ENCODE measurements at regions not wholly inside any gene's neighbourhood (a gene's known extent, or its start where the extent isn't known, plus 50 kb on each side); places are given as distances from the start of the nearest gene placed in this dataset.

GRCh38 chr6:91317247-91317835 is 730.5 kb upstream of the MAP3K7 start:
- ATAC-seq (replicated peaks), result no peak
- Mint-ChIP-seq H3K27me3 (no peaks in the 10 kb centered on the region), H3K9me3 (peaks cover 0 to 1% of the 10 kb centered on the region in 2 donors), H3K4me1 (ENCODE audit: low read depth in 2 of 2) (no peaks in the 10 kb centered on the region), H3K36me3 (ENCODE audit: insufficient read depth) (no peaks in the 10 kb centered on the region), H3K4me3 (no peak overlapping the region), H3K27ac (no peak overlapping the region)
- DNase-seq, result no peak

- Mint-ChIP-seq H3K27me3 (no peaks in the 10 kb centered on the region), H3K27ac (no peak overlapping the region), H3K9me3 (peaks cover 1 to 15% of the 10 kb centered on the region in 2 donors), H3K4me1 (ENCODE audit: low read depth in 2 of 2) (no peaks in the 10 kb centered on the region), H3K36me3 (ENCODE audit: insufficient read depth) (no peaks in the 10 kb centered on the region), H3K4me3 (no peak overlapping the region)
- DNase-seq, result no peak
- ATAC-seq (replicated peaks), result no peak
These were observed 723.3 kb upstream of the MAP3K7 start for GRCh38 chr6:91310178-91310577.

- Mint-ChIP-seq H3K4me3 (no peak overlapping the region), H3K4me1 (ENCODE audit: low read depth in 2 of 2) (no peaks in the 10 kb centered on the region), H3K27ac (no peak overlapping the region), H3K27me3 (no peaks in the 10 kb centered on the region), H3K9me3 (peaks cover 4 to 15% of the 10 kb centered on the region in 2 donors), H3K36me3 (ENCODE audit: insufficient read depth) (no peaks in the 10 kb centered on the region)
- DNase-seq, result no peak
- no peak for ATAC-seq (replicated peaks)
These were observed 718.9 kb upstream of the MAP3K7 start for GRCh38 chr6:91305755-91306154.

- ATAC-seq (replicated peaks) (no peak), DNase-seq (no peak)
- Mint-ChIP-seq H3K27ac (no peak overlapping the region), H3K4me3 (no peak overlapping the region), H3K4me1 (ENCODE audit: low read depth in 2 of 2) (no peaks in the 10 kb centered on the region), H3K9me3 (peaks cover 3 to 6% of the 10 kb centered on the region in 2 donors), H3K27me3 (no peaks in the 10 kb centered on the region), H3K36me3 (ENCODE audit: insufficient read depth) (no peaks in the 10 kb centered on the region)
These were observed 717.6 kb upstream of the MAP3K7 start for GRCh38 chr6:91304521-91304920.

GRCh38 chr6:91303326-91303725 is 716.5 kb upstream of the MAP3K7 start:
- no peak for ATAC-seq (replicated peaks)
- no peak for DNase-seq
- H3K27ac Mint-ChIP-seq, result no peak overlapping the region
- H3K4me3 Mint-ChIP-seq, result no peak overlapping the region
- H3K9me3 Mint-ChIP-seq, result peaks cover 0 to 3% of the 10 kb centered on the region in 2 donors
- H3K36me3 Mint-ChIP-seq (ENCODE audit: insufficient read depth), result no peaks in the 10 kb centered on the region
- no peaks in the 10 kb centered on the region for H3K27me3 Mint-ChIP-seq
- H3K4me1 Mint-ChIP-seq (ENCODE audit: low read depth in 2 of 2), result no peaks in the 10 kb centered on the region

GRCh38 chr6:91299544-91300491 is 712.9 kb upstream of the MAP3K7 start:
- no peaks in the 10 kb centered on the region for H3K4me1 Mint-ChIP-seq (ENCODE audit: low read depth in 2 of 2)
- H3K27ac Mint-ChIP-seq, result no peak overlapping the region
- H3K27me3 Mint-ChIP-seq, result no peaks in the 10 kb centered on the region
- no peak overlapping the region for H3K4me3 Mint-ChIP-seq
- DNase-seq, result no peak
- peaks cover 0 to 6% of the 10 kb centered on the region in 2 donors for H3K9me3 Mint-ChIP-seq
- H3K36me3 Mint-ChIP-seq (ENCODE audit: insufficient read depth), result no peaks in the 10 kb centered on the region
- ATAC-seq (replicated peaks), result no peak

GRCh38 chr6:91298543-91299145 is 711.8 kb upstream of the MAP3K7 start:
- no peak for DNase-seq
- no peak overlapping the region for H3K27ac Mint-ChIP-seq
- H3K4me1 Mint-ChIP-seq (ENCODE audit: low read depth in 2 of 2), result no peaks in the 10 kb centered on the region
- H3K4me3 Mint-ChIP-seq, result no peak overlapping the region
- peaks cover 0 to 4% of the 10 kb centered on the region in 2 donors for H3K9me3 Mint-ChIP-seq
- H3K27me3 Mint-ChIP-seq, result no peaks in the 10 kb centered on the region
- ATAC-seq (replicated peaks), result no peak
- no peaks in the 10 kb centered on the region for H3K36me3 Mint-ChIP-seq (ENCODE audit: insufficient read depth)

GRCh38 chr6:91293395-91293794 is 706.5 kb upstream of the MAP3K7 start:
- Mint-ChIP-seq H3K27ac (no peak overlapping the region), H3K4me3 (no peak overlapping the region), H3K9me3 (peaks cover 5 to 6% of the 10 kb centered on the region in 2 donors), H3K27me3 (no peaks in the 10 kb centered on the region), H3K36me3 (ENCODE audit: insufficient read depth) (no peaks in the 10 kb centered on the region), H3K4me1 (ENCODE audit: low read depth in 2 of 2) (no peaks in the 10 kb centered on the region)
- ATAC-seq (replicated peaks) (no peak), DNase-seq (no peak)

- H3K4me3 Mint-ChIP-seq, result no peak overlapping the region
- H3K27ac Mint-ChIP-seq, result no peak overlapping the region
- no peaks in the 10 kb centered on the region for H3K36me3 Mint-ChIP-seq (ENCODE audit: insufficient read depth)
- H3K9me3 Mint-ChIP-seq, result peaks cover 5 to 18% of the 10 kb centered on the region in 2 donors
- ATAC-seq (replicated peaks) (no peak), DNase-seq (no peak)
- H3K4me1 Mint-ChIP-seq (ENCODE audit: low read depth in 2 of 2), result no peaks in the 10 kb centered on the region
- H3K27me3 Mint-ChIP-seq, result no peaks in the 10 kb centered on the region
These were observed 704.2 kb upstream of the MAP3K7 start for GRCh38 chr6:91291071-91291470.

GRCh38 chr6:91288741-91289140 is 701.9 kb upstream of the MAP3K7 start:
- H3K27me3 Mint-ChIP-seq, result no peaks in the 10 kb centered on the region
- H3K4me3 Mint-ChIP-seq, result no peak overlapping the region
- ATAC-seq (replicated peaks) (no peak), DNase-seq (no peak)
- no peaks in the 10 kb centered on the region for H3K4me1 Mint-ChIP-seq (ENCODE audit: low read depth in 2 of 2)
- peaks cover 3 to 18% of the 10 kb centered on the region in 2 donors for H3K9me3 Mint-ChIP-seq
- H3K36me3 Mint-ChIP-seq (ENCODE audit: insufficient read depth), result no peaks in the 10 kb centered on the region
- no peak overlapping the region for H3K27ac Mint-ChIP-seq

GRCh38 chr6:91281901-91282300 is 695.0 kb upstream of the MAP3K7 start:
- DNase-seq (no peak), ATAC-seq (replicated peaks) (no peak)
- no peak overlapping the region for H3K27ac Mint-ChIP-seq
- no peak overlapping the region for H3K4me3 Mint-ChIP-seq
- H3K27me3 Mint-ChIP-seq, result no peaks in the 10 kb centered on the region
- H3K9me3 Mint-ChIP-seq, result peaks cover 3 to 15% of the 10 kb centered on the region in 2 donors
- H3K4me1 Mint-ChIP-seq (ENCODE audit: low read depth in 2 of 2), result no peaks in the 10 kb centered on the region
- H3K36me3 Mint-ChIP-seq (ENCODE audit: insufficient read depth), result no peaks in the 10 kb centered on the region

GRCh38 chr6:91280494-91280830 is 693.6 kb upstream of the MAP3K7 start:
- no peak for DNase-seq
- Mint-ChIP-seq H3K27ac (no peak overlapping the region), H3K36me3 (ENCODE audit: insufficient read depth) (no peaks in the 10 kb centered on the region), H3K9me3 (peaks cover 3 to 15% of the 10 kb centered on the region in 2 donors), H3K4me1 (ENCODE audit: low read depth in 2 of 2) (no peaks in the 10 kb centered on the region), H3K4me3 (no peak overlapping the region), H3K27me3 (no peaks in the 10 kb centered on the region)
- ATAC-seq (replicated peaks), result no peak

GRCh38 chr6:91279740-91280493 is 693.0 kb upstream of the MAP3K7 start:
- H3K4me1 Mint-ChIP-seq (ENCODE audit: low read depth in 2 of 2), result no peaks in the 10 kb centered on the region
- H3K27ac Mint-ChIP-seq, result no peak overlapping the region
- H3K4me3 Mint-ChIP-seq, result no peak overlapping the region
- peaks cover 3 to 16% of the 10 kb centered on the region in 2 donors for H3K9me3 Mint-ChIP-seq
- ATAC-seq (replicated peaks), result no peak
- H3K36me3 Mint-ChIP-seq (ENCODE audit: insufficient read depth), result no peaks in the 10 kb centered on the region
- H3K27me3 Mint-ChIP-seq, result no peaks in the 10 kb centered on the region
- DNase-seq, result no peak

Measured in effector memory CD8-positive, alpha-beta T cell (primary cell).